ENCODE measurements at regions not wholly inside any gene's neighbourhood (a gene's known extent, or its start where the extent isn't known, plus 50 kb on each side); places are given as distances from the start of the nearest gene placed in this dataset.

GRCh38 chr2:105188343-105188742, 53.2 kb upstream of the GPR45 start:
- peaks cover 0 to 3% (median 0%) of the 10 kb centered on the region in 4 donors for H3K9me3 ChIP-seq
- H3K4me1 ChIP-seq, result no peaks in the 10 kb centered on the region
- H3K27me3 ChIP-seq, result no peaks in the 10 kb centered on the region
- no peak overlapping the region for H3K27ac ChIP-seq
- H3K4me3 ChIP-seq, result no peak overlapping the region
- no peak for DNase-seq
- H3K36me3 ChIP-seq, result no peaks in the 10 kb centered on the region
- TF ChIP-seq CTCF (IDR thresholded peaks at IDR 0.05), result no peak
- no peak for TF ChIP-seq POLR2A (IDR thresholded peaks at IDR 0.05)

Measured in Peyer's patch (tissue), 4 donors.